H9 (cell line): ENCODE measurements at regions not wholly inside any gene's neighbourhood (a gene's known extent, or its start where the extent isn't known, plus 50 kb on each side); places are given as distances from the start of the nearest gene placed in this dataset.

Experiments
- DNase-seq: peaks from one replicate; pipeline ENCODE4 v3.0.0-alpha.2; 2017
- H2AFZ ChIP-seq: one replicate; pipeline ENCODE4 v1.6.1; 2013; ENCODE audit warnings: mild to moderate bottlenecking, low read length, control low read depth, moderate library complexity
- H2AK5ac ChIP-seq: 2 replicates; pipeline ENCODE4 v1.6.1; 2013; ENCODE audit warnings: low read length, control low read depth, mixed read lengths; ENCODE audit not compliant: insufficient read length
- H2BK120ac ChIP-seq: one replicate; pipeline ENCODE4 v1.6.1; 2013; ENCODE audit warnings: low read depth, mild to moderate bottlenecking, low read length, control low read depth, inconsistent platforms; ENCODE audit not compliant: poor library complexity, severe bottlenecking
- H2BK12ac ChIP-seq: 2 replicates; pipeline ENCODE4 v1.6.1; 2013; ENCODE audit warnings: low read length, control low read depth, mixed read lengths, low read depth; ENCODE audit not compliant: insufficient read length
- H2BK15ac ChIP-seq: 2 replicates; pipeline ENCODE4 v1.6.1; 2013; ENCODE audit warnings: low read depth, low read length, control low read depth
- H2BK20ac ChIP-seq: one replicate; pipeline ENCODE4 v1.6.1; 2013; ENCODE audit warnings: low read depth, mild to moderate bottlenecking, low read length, control low read depth, inconsistent platforms; ENCODE audit not compliant: poor library complexity, severe bottlenecking
- H2BK5ac ChIP-seq: 2 replicates; pipeline ENCODE4 v1.6.1; 2013; ENCODE audit warnings: low read length, control low read depth, mixed read lengths; ENCODE audit not compliant: insufficient read length
- H3K14ac ChIP-seq: 2 replicates; pipeline ENCODE4 v1.6.1; 2013; ENCODE audit warnings: low read length, control low read depth; ENCODE audit not compliant: insufficient read depth
- H3K18ac ChIP-seq: 2 replicates; pipeline ENCODE4 v1.6.1; 2013; ENCODE audit warnings: low read depth, mild to moderate bottlenecking, mixed read lengths, low read length, control low read depth; ENCODE audit not compliant: insufficient read length
- H3K23ac ChIP-seq: 2 replicates; pipeline ENCODE4 v1.6.1; 2013; ENCODE audit warnings: low read length, control low read depth, mixed read lengths, low read depth; ENCODE audit not compliant: insufficient read length
- H3K23me2 ChIP-seq: 2 replicates; pipeline ENCODE4 v1.6.1; 2013; ENCODE audit warnings: low read depth, mild to moderate bottlenecking, mixed read lengths, low read length, control low read depth; ENCODE audit not compliant: insufficient read length, poor library complexity, severe bottlenecking
- H3K27ac ChIP-seq: 2 replicates; pipeline ENCODE4 v1.5.1; 2013; ENCODE audit warnings: low read length, control low read depth, mixed read lengths, low read depth; ENCODE audit not compliant: insufficient read length
- H3K27me3 ChIP-seq: 2 replicates; pipeline ENCODE4 v1.6.1; 2013; ENCODE audit warnings: low read length, control low read depth, inconsistent platforms; ENCODE audit not compliant: insufficient read depth
- H3K4ac ChIP-seq: 2 replicates; pipeline ENCODE4 v1.6.1; 2013; ENCODE audit warnings: low read depth, mild to moderate bottlenecking, control low read depth, inconsistent platforms, low read length, moderate library complexity
- H3K4me1 ChIP-seq: 2 replicates; pipeline ENCODE4 v1.6.1; 2013; ENCODE audit warnings: low read length, control low read depth, inconsistent platforms; ENCODE audit not compliant: insufficient read depth
- H3K4me2 ChIP-seq: 2 replicates; pipeline ENCODE4 v1.6.1; 2013; ENCODE audit warnings: low read length, control low read depth, mixed read lengths; ENCODE audit not compliant: insufficient read length, insufficient read depth
- H3K56ac ChIP-seq: 2 replicates; pipeline ENCODE4 v1.6.1; 2013; ENCODE audit warnings: low read depth, mild to moderate bottlenecking, mixed read lengths, low read length, control low read depth; ENCODE audit not compliant: insufficient read length
- H3K79me1 ChIP-seq: 2 replicates; pipeline ENCODE4 v1.6.1; 2013; ENCODE audit warnings: low read depth, mild to moderate bottlenecking, moderate library complexity, low read length, control low read depth, inconsistent platforms; ENCODE audit not compliant: insufficient read depth, poor library complexity, severe bottlenecking
- H3K79me2 ChIP-seq: 2 replicates; pipeline ENCODE4 v1.6.1; 2013; ENCODE audit warnings: low read length, control low read depth, inconsistent platforms; ENCODE audit not compliant: insufficient read depth
- H3K9ac ChIP-seq: 2 replicates; pipeline ENCODE4 v1.6.1; 2013; ENCODE audit warnings: low read length, control low read depth, mixed read lengths; ENCODE audit not compliant: insufficient read length; ENCODE audit errors: extremely low read depth
- H3K9me3 ChIP-seq: one replicate; pipeline ENCODE4 v1.6.1; 2013; ENCODE audit warnings: low read depth, low read length, inconsistent platforms; ENCODE audit not compliant: control insufficient read depth
- H3T11ph ChIP-seq: one replicate; pipeline ENCODE4 v1.6.1; 2013; ENCODE audit warnings: mild to moderate bottlenecking, low read length, control low read depth, inconsistent platforms
- H4K20me1 ChIP-seq: one replicate; pipeline ENCODE4 v1.6.1; 2013; ENCODE audit not compliant: control insufficient read depth, insufficient read length, insufficient read depth
- H4K5ac ChIP-seq: 2 replicates; pipeline ENCODE4 v1.6.1; 2013; ENCODE audit warnings: low read depth, mild to moderate bottlenecking, mixed read lengths, low read length, control low read depth; ENCODE audit not compliant: insufficient read length
- H4K8ac ChIP-seq: replicated peaks from 2 replicates; pipeline ENCODE4 v1.6.1; 2013; ENCODE audit warnings: low read length, control low read depth, mixed read lengths, low read depth; ENCODE audit not compliant: insufficient read length
- H4K91ac ChIP-seq: 2 replicates; pipeline ENCODE4 v1.6.1; 2013; ENCODE audit warnings: low read depth, mild to moderate bottlenecking, moderate library complexity, mixed read lengths, low read length, control low read depth; ENCODE audit not compliant: insufficient read length
- H3K27ac Mint-ChIP-seq, 3 experiments: 2 replicates in 2 of 3; 3 replicates in 1 of 3; pipeline ENCODE4 v1.8.0; 2020 to 2021; ENCODE audit warnings: mixed read lengths in 3 of 3, mild to moderate bottlenecking in 1 of 3, moderate library complexity in 1 of 3
- H3K27me3 Mint-ChIP-seq: 2 replicates; pipeline ENCODE4 v1.8.0; 2021; ENCODE audit warnings: low read depth, mild to moderate bottlenecking, moderate library complexity, mixed read lengths
- H3K36me3 Mint-ChIP-seq, 3 experiments: 2 replicates in 2 of 3; 3 replicates in 1 of 3; pipeline ENCODE4 v1.8.0; 2020 to 2021; ENCODE audit warnings: low read depth in 3 of 3, mixed read lengths in 3 of 3; ENCODE audit not compliant: insufficient read depth in 1 of 3
- H3K4me1 Mint-ChIP-seq, 2 experiments: 2 replicates each; pipeline ENCODE4 v1.8.0; 2020; ENCODE audit warnings: mixed read lengths in 2 of 2
- H3K4me3 Mint-ChIP-seq, 2 experiments: 2 replicates in 1 of 2; 3 replicates in 1 of 2; pipeline ENCODE4 v1.8.0; 2020 to 2021; ENCODE audit warnings: mild to moderate bottlenecking in 2 of 2, mixed read lengths in 2 of 2, moderate library complexity in 1 of 2
- H3K9me3 Mint-ChIP-seq, 2 experiments: 2 replicates in 1 of 2; 3 replicates in 1 of 2; pipeline ENCODE4 v1.8.0; 2020; ENCODE audit warnings: mild to moderate bottlenecking in 2 of 2, mixed read lengths in 2 of 2, moderate library complexity in 1 of 2
- WGBS: extraction: QIAGEN DNeasy Blood & Tissue Kit; methylation state at CpG from one replicate; pipeline ENCODE4 v1.1.7; 2013; ENCODE audit warnings: missing lambda C conversion rate, low lambda C conversion rate, mixed read lengths; ENCODE audit not compliant: insufficient read length; ENCODE audit errors: extremely low coverage; 5-methylcytosine and 5-hydroxymethylcytosine counted together
- TF ChIP-seq, protein P1 (sequence below): fragments of 200-600 bp; sonication (generic); conservative IDR thresholded peaks from 3 replicates; pipeline ENCODE4 v1.8.0; 2021; ENCODE audit warnings: antibody characterized with exemption, mild to moderate bottlenecking

DNA sequence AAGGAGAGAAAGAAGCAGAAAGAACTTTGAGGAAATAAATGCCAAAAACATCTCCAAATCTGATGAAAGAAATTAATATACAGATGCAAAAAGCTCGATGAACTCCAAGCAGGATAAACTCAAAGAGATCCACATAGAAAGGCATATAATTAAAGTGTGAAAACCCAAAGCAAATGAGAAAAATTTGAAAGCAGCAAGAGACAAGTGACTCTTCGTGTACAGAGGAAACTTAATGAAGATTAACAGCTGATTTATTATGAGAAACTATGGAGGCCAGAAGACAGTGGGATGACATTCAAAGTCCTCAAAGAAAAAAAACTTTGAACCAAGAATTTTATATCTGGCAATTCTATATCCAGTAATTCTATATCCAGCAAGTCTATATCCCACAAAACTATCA lies 163.0 kb upstream of the TMCC3 start:
- Histone ChIP-seq H2BK20ac (no peak overlapping the region), H3K9ac (no peak overlapping the region), H3K27me3 (no peaks in the 10 kb centered on the region), H3K23ac (no peak overlapping the region), H3K23me2 (no peaks in the 10 kb centered on the region), H2AK5ac (no peak overlapping the region), H3K18ac (no peak overlapping the region), H2BK120ac (no peak overlapping the region), H4K91ac (no peak overlapping the region), H2BK12ac (no peak overlapping the region), H3K79me1 (no peaks in the 10 kb centered on the region), H2BK15ac (no peak overlapping the region), H3K9me3 (peaks cover 5% of the 10 kb centered on the region), H4K8ac (no peak overlapping the region), H2AFZ (no peak overlapping the region), H3K14ac (no peak overlapping the region), H3K56ac (no peak overlapping the region), H3K79me2 (no peaks in the 10 kb centered on the region), H3K4ac (no peak overlapping the region), H4K20me1 (no peaks in the 10 kb centered on the region), H4K5ac (no peak overlapping the region), H3K4me1 (no peaks in the 10 kb centered on the region; the same call in 1 of the 2 replicates), H2BK5ac (no peak overlapping the region), H3T11ph (no peak overlapping the region), H3K4me2 (no peak overlapping the region), H3K27ac (no peak overlapping the region)
- no peak overlapping the region for H3K27ac Mint-ChIP-seq
- H3K4me3 Mint-ChIP-seq = no peak overlapping the region
- H3K4me1 Mint-ChIP-seq = peaks cover 16 to 24% of the 10 kb centered on the region in 2 experiments
- TF ChIP-seq, protein P1, sequence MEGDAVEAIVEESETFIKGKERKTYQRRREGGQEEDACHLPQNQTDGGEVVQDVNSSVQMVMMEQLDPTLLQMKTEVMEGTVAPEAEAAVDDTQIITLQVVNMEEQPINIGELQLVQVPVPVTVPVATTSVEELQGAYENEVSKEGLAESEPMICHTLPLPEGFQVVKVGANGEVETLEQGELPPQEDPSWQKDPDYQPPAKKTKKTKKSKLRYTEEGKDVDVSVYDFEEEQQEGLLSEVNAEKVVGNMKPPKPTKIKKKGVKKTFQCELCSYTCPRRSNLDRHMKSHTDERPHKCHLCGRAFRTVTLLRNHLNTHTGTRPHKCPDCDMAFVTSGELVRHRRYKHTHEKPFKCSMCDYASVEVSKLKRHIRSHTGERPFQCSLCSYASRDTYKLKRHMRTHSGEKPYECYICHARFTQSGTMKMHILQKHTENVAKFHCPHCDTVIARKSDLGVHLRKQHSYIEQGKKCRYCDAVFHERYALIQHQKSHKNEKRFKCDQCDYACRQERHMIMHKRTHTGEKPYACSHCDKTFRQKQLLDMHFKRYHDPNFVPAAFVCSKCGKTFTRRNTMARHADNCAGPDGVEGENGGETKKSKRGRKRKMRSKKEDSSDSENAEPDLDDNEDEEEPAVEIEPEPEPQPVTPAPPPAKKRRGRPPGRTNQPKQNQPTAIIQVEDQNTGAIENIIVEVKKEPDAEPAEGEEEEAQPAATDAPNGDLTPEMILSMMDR = no peak
- WGBS = no CpG with 5 or more reads among the region's 2 CpGs
- peaks cover 30 to 39% of the 10 kb centered on the region in 2 experiments for H3K9me3 Mint-ChIP-seq
- peaks cover 16 to 38% (median 18%) of the 10 kb centered on the region in 3 experiments for H3K36me3 Mint-ChIP-seq
- peaks cover 31% of the 10 kb centered on the region for H3K27me3 Mint-ChIP-seq
- no peak for DNase-seq
